GM13976 (cell line): ENCODE measurements at regions not wholly inside any gene's neighbourhood (a gene's known extent, or its start where the extent isn't known, plus 50 kb on each side); places are given as distances from the start of the nearest gene placed in this dataset.
A peak's percentile ranks its signal among the peaks of the same experiment; 100 is the strongest.

Experiments used
- DNase-seq: peaks from one replicate; pipeline ENCODE4 v3.0.0; 2012; ENCODE audit warnings: low spot score
- in situ Hi-C: fragments of 300-500 bp; cut with MboI; formaldehyde crosslinking; loops from one replicate; pipeline ENCODE4 v1.12.0; 2022; ENCODE audit warnings: low sequenced_read_pairs, mixed read lengths, inconsistent platforms; ENCODE audit not compliant: unreplicated experiment
- TF ChIP-seq, protein P1 (sequence below): IDR thresholded peaks from 2 replicates; pipeline ENCODE4 v1.5.1; 2012; ENCODE audit warnings: borderline replicate concordance, mild to moderate bottlenecking; ENCODE audit not compliant: insufficient read depth; ENCODE audit errors: extremely low read depth, missing control alignments, control extremely low read depth

DNA sequence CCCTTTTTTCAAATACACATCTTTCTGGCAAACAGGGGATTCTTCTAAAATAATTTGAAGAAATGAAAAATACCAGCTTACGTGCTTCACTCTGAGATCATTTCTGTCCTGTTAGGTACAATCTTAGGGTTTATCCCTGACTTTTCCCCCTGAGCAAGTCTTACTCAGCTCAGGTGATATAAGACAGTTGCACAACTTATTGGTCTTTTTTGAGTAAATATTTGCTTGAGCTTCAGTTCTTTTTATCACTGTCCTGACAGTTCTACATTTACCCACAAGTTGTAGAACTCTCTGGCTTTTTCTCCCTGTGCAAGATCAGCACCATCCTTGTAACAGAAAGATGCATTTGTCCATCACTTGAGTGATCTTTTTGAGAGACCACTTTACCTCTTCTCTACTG lies 84.9 kb downstream of the MID1IP1 start:
- TF ChIP-seq, protein P1, sequence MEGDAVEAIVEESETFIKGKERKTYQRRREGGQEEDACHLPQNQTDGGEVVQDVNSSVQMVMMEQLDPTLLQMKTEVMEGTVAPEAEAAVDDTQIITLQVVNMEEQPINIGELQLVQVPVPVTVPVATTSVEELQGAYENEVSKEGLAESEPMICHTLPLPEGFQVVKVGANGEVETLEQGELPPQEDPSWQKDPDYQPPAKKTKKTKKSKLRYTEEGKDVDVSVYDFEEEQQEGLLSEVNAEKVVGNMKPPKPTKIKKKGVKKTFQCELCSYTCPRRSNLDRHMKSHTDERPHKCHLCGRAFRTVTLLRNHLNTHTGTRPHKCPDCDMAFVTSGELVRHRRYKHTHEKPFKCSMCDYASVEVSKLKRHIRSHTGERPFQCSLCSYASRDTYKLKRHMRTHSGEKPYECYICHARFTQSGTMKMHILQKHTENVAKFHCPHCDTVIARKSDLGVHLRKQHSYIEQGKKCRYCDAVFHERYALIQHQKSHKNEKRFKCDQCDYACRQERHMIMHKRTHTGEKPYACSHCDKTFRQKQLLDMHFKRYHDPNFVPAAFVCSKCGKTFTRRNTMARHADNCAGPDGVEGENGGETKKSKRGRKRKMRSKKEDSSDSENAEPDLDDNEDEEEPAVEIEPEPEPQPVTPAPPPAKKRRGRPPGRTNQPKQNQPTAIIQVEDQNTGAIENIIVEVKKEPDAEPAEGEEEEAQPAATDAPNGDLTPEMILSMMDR: no peak
- DNase-seq: no peak
- in situ Hi-C loops: no loop called here

DNA sequence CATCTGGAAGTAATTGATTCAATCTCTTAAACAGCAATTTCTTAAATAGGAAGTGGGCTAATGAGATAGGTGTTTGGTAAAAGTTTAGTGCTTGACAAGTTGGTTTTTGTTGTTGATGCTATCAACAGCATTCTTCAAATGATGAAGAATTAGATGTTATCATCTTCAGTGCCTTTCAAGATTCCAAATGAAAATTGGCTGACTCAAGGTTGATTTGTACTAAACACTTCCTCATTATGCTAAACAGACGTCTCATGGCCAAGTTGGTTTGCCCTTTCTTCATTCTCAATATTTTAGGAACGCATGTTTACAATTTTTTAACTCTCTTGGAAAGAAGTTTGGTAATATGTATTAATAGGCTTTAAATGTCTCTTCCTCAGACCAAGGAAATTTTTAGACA lies 86.0 kb downstream of the MID1IP1 start:
- no peak for DNase-seq
- TF ChIP-seq, protein P1: no peak
- in situ Hi-C loops: no loop called here

DNA sequence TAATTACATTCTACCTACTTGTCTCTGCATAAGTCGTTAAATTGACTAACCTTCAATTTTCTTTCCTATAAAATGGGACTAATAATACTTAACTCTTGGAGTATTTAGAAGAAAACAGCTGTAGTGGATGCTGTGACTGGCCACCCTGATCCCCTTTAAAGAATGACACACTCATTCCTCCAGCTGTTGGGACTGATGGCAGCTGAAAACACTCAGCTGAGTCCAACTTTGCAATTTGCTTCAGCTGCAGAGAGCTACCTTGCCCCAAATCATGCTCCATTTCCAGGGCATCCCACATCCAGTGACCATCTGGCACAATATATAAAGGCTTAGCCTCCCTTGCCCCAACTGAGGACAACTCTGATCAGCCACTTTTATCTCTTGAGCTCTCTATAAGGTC lies 89.1 kb downstream of the MID1IP1 start:
- DNase-seq: no peak
- TF ChIP-seq, protein P1: no peak

DNA sequence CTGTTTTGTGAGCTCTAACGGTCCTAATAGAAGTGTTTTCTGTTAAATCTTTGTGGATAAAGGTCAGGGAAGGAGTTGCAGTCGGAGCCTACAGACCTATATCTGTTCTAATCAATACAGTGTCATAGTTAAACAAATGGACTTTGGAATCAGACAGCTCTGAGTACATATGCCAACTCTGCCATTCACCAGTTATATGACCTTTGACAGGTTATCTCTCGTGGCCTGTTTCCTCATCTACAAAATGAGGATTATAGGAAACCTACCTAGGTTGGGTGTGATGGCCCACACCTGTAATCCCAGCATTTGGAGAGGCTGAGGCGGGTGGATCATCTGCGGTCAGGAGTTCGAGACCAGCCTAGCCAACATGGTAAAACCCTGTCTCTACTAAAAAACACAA lies 89.7 kb downstream of the MID1IP1 start:
- in situ Hi-C loops: no loop called here
- TF ChIP-seq, protein P1: no peak
- DNase-seq: no peak

More for the DNA sequence above, 89.1 kb downstream of the MID1IP1 start:
- in situ Hi-C loops: no loop called here

DNA sequence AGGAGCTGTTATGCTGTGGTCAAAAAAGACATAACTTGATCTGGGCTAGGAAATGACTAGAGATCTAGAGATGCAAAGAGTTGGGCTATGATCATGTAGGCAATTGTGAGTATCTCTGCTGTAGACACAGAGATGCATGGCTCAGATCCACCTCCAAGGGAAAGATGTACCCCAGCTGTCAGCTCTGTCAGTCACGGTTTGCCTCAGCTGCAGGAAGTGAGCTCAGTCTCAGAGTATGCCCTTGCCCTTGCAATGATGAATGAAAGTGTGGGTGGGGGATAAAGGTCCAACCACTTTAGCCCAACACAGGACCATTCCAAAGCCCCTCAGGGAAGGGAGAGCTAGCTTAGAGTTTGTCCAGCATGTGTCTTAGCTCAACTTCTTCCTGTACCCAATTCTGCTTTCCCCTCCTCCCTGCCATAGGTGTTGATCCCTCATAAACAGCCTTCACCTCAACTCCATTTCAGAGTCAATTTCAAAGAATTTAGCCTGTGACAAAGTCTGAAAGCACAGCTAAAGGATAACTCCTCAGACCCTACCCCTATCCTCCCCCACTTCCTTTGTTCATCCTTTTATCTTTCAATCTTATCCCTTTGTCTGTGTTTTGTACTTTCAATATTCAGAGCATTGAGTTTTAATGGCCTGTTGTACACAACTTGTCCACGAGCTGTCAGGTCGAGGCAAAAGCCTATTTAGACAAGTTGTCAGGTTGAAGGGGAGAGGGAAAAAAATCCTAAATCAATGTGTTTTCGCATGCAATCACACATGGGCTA lies 90.6 kb downstream of the MID1IP1 start:
- in situ Hi-C loops: no loop called here
- TF ChIP-seq, protein P1: no peak
- peak; percentile 37 for DNase-seq

DNA sequence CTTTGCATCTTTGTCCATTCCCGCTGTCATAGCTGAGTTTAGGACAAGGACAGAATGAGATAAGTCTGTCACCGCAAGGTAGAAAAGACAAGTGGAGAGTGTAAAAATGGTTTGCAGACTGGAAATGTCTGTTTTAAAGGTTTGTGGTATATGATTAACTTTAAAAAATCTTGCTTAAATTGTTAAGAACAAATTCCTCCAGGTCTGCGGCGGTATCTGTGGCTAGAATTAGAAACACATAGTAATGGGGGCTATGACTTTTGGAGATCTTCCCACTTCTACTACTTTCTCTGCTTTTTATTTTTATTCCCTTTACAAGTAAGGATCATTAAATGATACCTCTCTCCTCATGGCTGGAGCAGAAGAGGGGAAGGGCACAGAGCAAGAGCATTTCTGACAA lies 92.2 kb downstream of the MID1IP1 start:
- in situ Hi-C loops: no loop called here
- no peak for DNase-seq
- TF ChIP-seq, protein P1: no peak
